ENCODE measurements at regions not wholly inside any gene's neighbourhood (a gene's known extent, or its start where the extent isn't known, plus 50 kb on each side); places are given as distances from the start of the nearest gene placed in this dataset.

DNA sequence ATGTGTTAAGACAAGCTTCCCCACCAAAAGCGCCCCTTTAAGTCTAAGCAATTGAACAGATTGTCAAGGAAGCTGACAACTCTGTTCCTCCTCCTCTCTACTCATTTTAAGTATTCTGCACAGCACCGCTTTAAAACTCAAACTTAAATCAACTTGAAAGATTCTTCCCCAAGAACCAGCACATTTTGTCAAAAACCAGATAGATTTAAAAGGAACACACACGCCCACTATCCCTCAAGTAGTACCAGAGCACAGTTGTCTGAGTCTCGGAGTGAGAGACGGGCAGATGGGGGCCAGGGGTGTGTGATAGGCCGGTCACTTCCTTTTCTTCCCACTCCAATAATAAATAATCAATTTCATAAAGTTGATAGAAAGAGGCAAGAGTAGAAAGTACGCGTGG, 67.7 kb upstream of the POU3F3 start:
- no peak for TF ChIP-seq CREB1 (IDR thresholded peaks at IDR 0.05; ENCODE audit: low read depth)
- TF ChIP-seq TAF1 (IDR thresholded peaks at IDR 0.05; ENCODE audit: low read depth): no peak
- TF ChIP-seq TEAD4 (IDR thresholded peaks at IDR 0.05): no peak
- TF ChIP-seq, protein P1, sequence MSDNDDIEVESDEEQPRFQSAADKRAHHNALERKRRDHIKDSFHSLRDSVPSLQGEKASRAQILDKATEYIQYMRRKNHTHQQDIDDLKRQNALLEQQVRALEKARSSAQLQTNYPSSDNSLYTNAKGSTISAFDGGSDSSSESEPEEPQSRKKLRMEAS (IDR thresholded peaks at IDR 0.05): no peak
- no peak for TF ChIP-seq YY1 (IDR thresholded peaks at IDR 0.05; ENCODE audit: low read depth)
- TF ChIP-seq EP300 (IDR thresholded peaks at IDR 0.05; ENCODE audit: borderline replicate concordance): no peak
- no peak for TF ChIP-seq EGR1 (IDR thresholded peaks at IDR 0.05)
- no peak for TF ChIP-seq CEBPB (IDR thresholded peaks at IDR 0.05)
- TF ChIP-seq, protein P2, sequence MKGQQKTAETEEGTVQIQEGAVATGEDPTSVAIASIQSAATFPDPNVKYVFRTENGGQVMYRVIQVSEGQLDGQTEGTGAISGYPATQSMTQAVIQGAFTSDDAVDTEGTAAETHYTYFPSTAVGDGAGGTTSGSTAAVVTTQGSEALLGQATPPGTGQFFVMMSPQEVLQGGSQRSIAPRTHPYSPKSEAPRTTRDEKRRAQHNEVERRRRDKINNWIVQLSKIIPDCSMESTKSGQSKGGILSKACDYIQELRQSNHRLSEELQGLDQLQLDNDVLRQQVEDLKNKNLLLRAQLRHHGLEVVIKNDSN (IDR thresholded peaks at IDR 0.05): no peak
- no peak for TF ChIP-seq ZBTB7A (IDR thresholded peaks at IDR 0.05; ENCODE audit: low read depth)
- no peak for TF ChIP-seq FOXM1 (IDR thresholded peaks at IDR 0.05; ENCODE audit: borderline replicate concordance, low read depth)
- no peak for TF ChIP-seq RAD21 (IDR thresholded peaks at IDR 0.05; ENCODE audit: low read depth)
- TF ChIP-seq TCF12 (IDR thresholded peaks at IDR 0.05; ENCODE audit: low read depth): no peak

DNA sequence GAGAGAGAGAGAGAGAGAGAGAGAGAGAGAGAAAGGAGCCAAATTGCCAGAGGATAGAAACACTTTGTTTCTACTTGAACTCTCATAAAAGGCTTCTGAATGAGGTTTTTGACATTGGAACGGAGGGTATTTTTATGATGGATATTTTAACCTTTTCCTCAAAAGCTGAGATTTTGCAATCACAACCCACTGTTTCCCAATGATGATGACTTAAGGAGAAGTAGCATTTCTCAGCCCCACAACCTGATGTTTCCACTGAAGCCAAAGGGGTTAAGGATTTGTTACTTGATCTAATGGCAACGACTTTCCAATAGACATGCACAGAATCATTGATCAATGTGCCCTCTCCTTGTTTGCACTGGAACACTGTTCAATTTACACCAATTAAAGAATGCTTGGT, 67.1 kb upstream of the POU3F3 start:
- no peak for TF ChIP-seq FOXM1 (IDR thresholded peaks at IDR 0.05; ENCODE audit: borderline replicate concordance, low read depth)
- no peak for TF ChIP-seq TAF1 (IDR thresholded peaks at IDR 0.05; ENCODE audit: low read depth)
- TF ChIP-seq TEAD4 (IDR thresholded peaks at IDR 0.05): no peak
- TF ChIP-seq EGR1 (IDR thresholded peaks at IDR 0.05): no peak
- no peak for TF ChIP-seq TCF12 (IDR thresholded peaks at IDR 0.05; ENCODE audit: low read depth)
- TF ChIP-seq ZBTB7A (IDR thresholded peaks at IDR 0.05; ENCODE audit: low read depth): no peak
- no peak for TF ChIP-seq YY1 (IDR thresholded peaks at IDR 0.05; ENCODE audit: low read depth)
- TF ChIP-seq, protein P1 (IDR thresholded peaks at IDR 0.05): no peak
- TF ChIP-seq NFIC (IDR thresholded peaks at IDR 0.05): no peak
- TF ChIP-seq EP300 (IDR thresholded peaks at IDR 0.05; ENCODE audit: borderline replicate concordance): no peak
- TF ChIP-seq RAD21 (IDR thresholded peaks at IDR 0.05; ENCODE audit: low read depth): no peak
- TF ChIP-seq, protein P3, sequence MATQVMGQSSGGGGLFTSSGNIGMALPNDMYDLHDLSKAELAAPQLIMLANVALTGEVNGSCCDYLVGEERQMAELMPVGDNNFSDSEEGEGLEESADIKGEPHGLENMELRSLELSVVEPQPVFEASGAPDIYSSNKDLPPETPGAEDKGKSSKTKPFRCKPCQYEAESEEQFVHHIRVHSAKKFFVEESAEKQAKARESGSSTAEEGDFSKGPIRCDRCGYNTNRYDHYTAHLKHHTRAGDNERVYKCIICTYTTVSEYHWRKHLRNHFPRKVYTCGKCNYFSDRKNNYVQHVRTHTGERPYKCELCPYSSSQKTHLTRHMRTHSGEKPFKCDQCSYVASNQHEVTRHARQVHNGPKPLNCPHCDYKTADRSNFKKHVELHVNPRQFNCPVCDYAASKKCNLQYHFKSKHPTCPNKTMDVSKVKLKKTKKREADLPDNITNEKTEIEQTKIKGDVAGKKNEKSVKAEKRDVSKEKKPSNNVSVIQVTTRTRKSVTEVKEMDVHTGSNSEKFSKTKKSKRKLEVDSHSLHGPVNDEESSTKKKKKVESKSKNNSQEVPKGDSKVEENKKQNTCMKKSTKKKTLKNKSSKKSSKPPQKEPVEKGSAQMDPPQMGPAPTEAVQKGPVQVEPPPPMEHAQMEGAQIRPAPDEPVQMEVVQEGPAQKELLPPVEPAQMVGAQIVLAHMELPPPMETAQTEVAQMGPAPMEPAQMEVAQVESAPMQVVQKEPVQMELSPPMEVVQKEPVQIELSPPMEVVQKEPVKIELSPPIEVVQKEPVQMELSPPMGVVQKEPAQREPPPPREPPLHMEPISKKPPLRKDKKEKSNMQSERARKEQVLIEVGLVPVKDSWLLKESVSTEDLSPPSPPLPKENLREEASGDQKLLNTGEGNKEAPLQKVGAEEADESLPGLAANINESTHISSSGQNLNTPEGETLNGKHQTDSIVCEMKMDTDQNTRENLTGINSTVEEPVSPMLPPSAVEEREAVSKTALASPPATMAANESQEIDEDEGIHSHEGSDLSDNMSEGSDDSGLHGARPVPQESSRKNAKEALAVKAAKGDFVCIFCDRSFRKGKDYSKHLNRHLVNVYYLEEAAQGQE (IDR thresholded peaks at IDR 0.05; ENCODE audit: low read depth): no peak
- TF ChIP-seq, protein P2 (IDR thresholded peaks at IDR 0.05): no peak

DNA sequence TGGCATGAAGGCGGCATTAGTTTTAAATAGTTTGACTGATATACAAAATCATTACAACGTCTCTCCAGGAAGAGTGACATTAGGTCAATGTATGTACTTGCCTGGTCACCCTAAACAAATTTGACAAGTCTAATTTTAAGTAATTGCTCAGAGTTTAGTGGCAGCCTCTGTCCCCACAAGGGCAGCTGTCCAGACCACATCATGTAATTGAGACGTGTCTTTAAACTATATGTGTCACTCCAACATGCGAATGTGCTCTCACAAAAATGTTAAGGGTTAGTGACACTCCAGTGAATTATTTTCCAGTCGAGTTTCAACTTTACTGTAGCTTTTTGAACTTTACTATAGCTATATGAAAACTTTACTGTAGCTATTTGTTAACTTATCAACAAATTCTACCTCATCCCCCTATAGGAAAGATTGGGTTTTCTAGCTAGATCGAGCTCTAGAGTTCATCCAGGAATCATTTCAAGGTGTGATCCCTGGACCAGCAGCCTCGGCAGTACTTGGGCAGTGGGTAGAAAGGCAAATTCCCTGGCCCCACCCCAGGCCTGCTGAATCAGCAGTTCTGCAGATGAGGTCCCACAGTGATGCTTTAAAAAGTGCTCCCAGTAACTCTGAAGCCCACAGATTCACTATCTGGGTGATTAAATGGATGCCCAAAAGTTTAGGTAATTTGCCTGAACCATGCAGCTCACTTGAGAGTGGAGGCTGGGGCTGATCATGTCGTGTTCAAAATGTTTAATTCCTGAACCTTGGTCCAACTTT, 66.4 kb upstream of the POU3F3 start:
- TF ChIP-seq, protein P3 (IDR thresholded peaks at IDR 0.05; ENCODE audit: low read depth): no peak
- no peak for TF ChIP-seq NFIC (IDR thresholded peaks at IDR 0.05)
- TF ChIP-seq FOXM1 (IDR thresholded peaks at IDR 0.05; ENCODE audit: borderline replicate concordance, low read depth): no peak
- no peak for TF ChIP-seq TEAD4 (IDR thresholded peaks at IDR 0.05)
- TF ChIP-seq, protein P1 (IDR thresholded peaks at IDR 0.05): no peak
- no peak for TF ChIP-seq CREB1 (IDR thresholded peaks at IDR 0.05; ENCODE audit: low read depth)

DNA sequence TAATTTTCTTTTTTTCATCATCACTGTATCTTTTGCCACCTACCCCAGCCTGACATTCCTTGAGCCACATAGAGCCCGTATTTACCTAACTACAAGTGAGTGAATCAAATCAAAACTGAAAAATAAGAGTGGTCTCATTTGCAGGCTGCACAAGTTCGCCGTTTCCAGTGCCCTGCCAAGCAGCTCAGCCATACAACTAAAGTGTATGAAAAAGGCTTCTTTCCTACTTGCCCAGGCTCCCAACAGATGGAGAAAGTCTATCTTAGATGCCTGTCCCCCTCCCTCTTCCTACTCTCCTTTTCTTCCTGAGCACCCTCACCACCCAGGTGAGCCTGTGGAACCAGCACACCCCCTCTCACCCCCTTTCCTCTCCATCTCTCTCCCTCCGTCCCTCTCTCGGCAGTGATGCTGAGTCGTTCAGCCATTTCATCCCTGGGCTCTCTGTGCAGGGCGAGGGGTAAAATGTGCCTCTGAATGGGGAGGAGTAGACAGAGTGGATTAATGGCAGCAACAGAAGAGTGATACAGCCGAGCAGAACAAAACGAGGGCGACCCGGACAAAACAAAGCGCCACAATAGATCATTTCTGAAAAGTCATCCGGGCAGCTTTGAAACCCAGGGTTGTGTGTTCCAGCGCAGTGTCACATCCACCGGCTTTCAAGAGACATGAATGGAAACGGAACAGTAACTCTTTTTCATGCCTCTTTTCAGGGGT, 65.0 kb upstream of the POU3F3 start:
- TF ChIP-seq TEAD4 (IDR thresholded peaks at IDR 0.05) (no peak), RAD21 (IDR thresholded peaks at IDR 0.05; ENCODE audit: low read depth) (no peak), FOXM1 (IDR thresholded peaks at IDR 0.05; ENCODE audit: borderline replicate concordance, low read depth) (no peak), TAF1 (IDR thresholded peaks at IDR 0.05; ENCODE audit: low read depth) (no peak), EP300 (IDR thresholded peaks at IDR 0.05; ENCODE audit: borderline replicate concordance) (no peak)

DNA sequence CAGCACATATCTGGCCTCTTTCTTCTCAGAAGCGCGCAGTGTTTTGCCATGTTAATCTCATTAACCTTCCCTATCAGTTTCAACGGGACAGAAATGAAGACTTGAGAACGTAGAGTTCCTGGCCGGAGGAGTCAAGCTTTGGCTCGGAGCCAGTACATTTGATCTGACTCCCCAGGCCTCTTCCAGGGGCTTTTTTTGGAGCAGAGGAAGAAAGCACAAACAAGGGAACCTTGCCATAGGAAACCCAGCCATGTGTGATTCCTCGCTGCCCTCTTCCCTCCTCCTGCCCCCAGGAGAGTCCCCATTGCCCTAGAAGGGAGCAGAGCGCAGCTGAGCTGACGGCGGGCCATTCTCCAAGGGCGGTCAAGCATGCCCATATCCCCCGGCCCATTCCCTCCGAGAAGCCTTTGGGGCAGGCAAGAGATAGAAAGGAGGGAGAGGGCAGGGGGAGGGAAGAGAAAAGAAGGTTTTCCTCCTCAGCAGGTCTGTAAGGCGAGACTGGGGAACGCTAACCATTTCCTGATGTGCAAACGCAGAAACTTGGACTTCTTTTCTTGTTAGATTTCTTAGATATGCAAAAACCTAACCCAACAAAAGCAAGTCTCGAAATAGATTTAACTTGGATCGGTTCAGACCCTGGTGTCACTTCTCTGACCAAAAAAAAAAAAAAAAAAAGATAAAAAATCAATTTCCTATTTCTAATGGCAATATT, 63.7 kb upstream of the POU3F3 start:
- TF ChIP-seq RAD21 (IDR thresholded peaks at IDR 0.05; ENCODE audit: low read depth): no peak
- TF ChIP-seq TCF12 (IDR thresholded peaks at IDR 0.05; ENCODE audit: low read depth): 0 out of 2 replicates have a peak, but pooled peaks have one; percentile 23
- TF ChIP-seq NFIC (IDR thresholded peaks at IDR 0.05): 0 out of 2 replicates have a peak, but pooled peaks have one; percentile 49
- peak; percentile 28; the same call in 1 of the 2 replicates for TF ChIP-seq EP300 (IDR thresholded peaks at IDR 0.05; ENCODE audit: borderline replicate concordance)
- no peak for TF ChIP-seq TEAD4 (IDR thresholded peaks at IDR 0.05)
- no peak for TF ChIP-seq FOXM1 (IDR thresholded peaks at IDR 0.05; ENCODE audit: borderline replicate concordance, low read depth)
- TF ChIP-seq CEBPB (IDR thresholded peaks at IDR 0.05): no peak
- TF ChIP-seq YY1 (IDR thresholded peaks at IDR 0.05; ENCODE audit: low read depth): no peak
